ENCODE measurements at regions not wholly inside any gene's neighbourhood (a gene's known extent, or its start where the extent isn't known, plus 50 kb on each side); places are given as distances from the start of the nearest gene placed in this dataset.

DNA sequence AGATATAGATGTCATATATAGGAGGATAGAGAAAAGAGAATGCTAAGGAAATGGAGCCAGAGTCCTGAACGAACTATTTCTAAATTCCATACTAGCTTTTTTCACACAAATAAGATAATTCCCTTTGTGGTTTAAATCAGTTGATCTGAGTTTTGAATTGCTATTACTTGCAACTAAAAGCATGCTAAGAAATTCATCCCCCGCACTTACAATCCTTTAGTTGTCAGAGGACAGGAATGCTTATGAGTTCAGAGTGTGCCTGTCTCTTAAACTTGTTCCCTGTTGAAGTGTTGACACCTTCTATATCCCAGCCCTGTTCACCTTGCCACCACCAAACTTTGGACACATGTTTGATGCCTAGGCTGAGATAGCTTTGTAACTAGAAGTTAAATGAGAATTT, 406.2 kb downstream of the METTL15 start:
- TF ChIP-seq SPI1 (IDR thresholded peaks at IDR 0.05; ENCODE audit: borderline replicate concordance, low read depth) (no peak), REST (IDR thresholded peaks at IDR 0.05; ENCODE audit: insufficient replicate concordance, low read depth) (no peak), CTCF (IDR thresholded peaks at IDR 0.05; ENCODE audit: insufficient read depth, low read length) (no peak), GABPA (IDR thresholded peaks at IDR 0.05; ENCODE audit: low read depth) (no peak), POLR2AphosphoS5 (IDR thresholded peaks at IDR 0.05; ENCODE audit: low read depth) (no peak)
- Histone ChIP-seq H3K27me3 (ENCODE audit: insufficient read depth, poor library complexity, severe bottlenecking) (no peaks in the 10 kb centered on the region), H3K4me3 (replicated peaks; ENCODE audit: insufficient read depth, low read length) (no peak overlapping the region), H3K27ac (replicated peaks) (no peak overlapping the region)
- no peak for DNase-seq (ENCODE audit: low read depth in 1 of 2, low spot score in 1 of 2)

GRCh38 chr11:28512143-28512756, 404.1 kb downstream of the METTL15 start:
- Histone ChIP-seq H3K4me3 (replicated peaks; ENCODE audit: insufficient read depth, low read length) (no peak overlapping the region), H3K27me3 (ENCODE audit: insufficient read depth, poor library complexity, severe bottlenecking) (no peaks in the 10 kb centered on the region), H3K27ac (replicated peaks) (no peak overlapping the region)
- no peak for TF ChIP-seq CTCF (IDR thresholded peaks at IDR 0.05; ENCODE audit: insufficient read depth, low read length)
- TF ChIP-seq POLR2AphosphoS5 (IDR thresholded peaks at IDR 0.05; ENCODE audit: low read depth), result no peak
- TF ChIP-seq SPI1 (IDR thresholded peaks at IDR 0.05; ENCODE audit: borderline replicate concordance, low read depth), result no peak
- TF ChIP-seq GABPA (IDR thresholded peaks at IDR 0.05; ENCODE audit: low read depth), result no peak
- no peak for TF ChIP-seq REST (IDR thresholded peaks at IDR 0.05; ENCODE audit: insufficient replicate concordance, low read depth)
- no peak for DNase-seq (ENCODE audit: low read depth in 1 of 2, low spot score in 1 of 2)

GRCh38 chr11:28505232-28505631, 397.0 kb downstream of the METTL15 start:
- TF ChIP-seq POLR2AphosphoS5 (IDR thresholded peaks at IDR 0.05; ENCODE audit: low read depth), result no peak
- TF ChIP-seq SPI1 (IDR thresholded peaks at IDR 0.05; ENCODE audit: borderline replicate concordance, low read depth), result no peak
- no peak for TF ChIP-seq CTCF (IDR thresholded peaks at IDR 0.05; ENCODE audit: insufficient read depth, low read length)
- TF ChIP-seq GABPA (IDR thresholded peaks at IDR 0.05; ENCODE audit: low read depth), result no peak
- TF ChIP-seq REST (IDR thresholded peaks at IDR 0.05; ENCODE audit: insufficient replicate concordance, low read depth), result no peak
- no peaks in the 10 kb centered on the region for H3K27me3 ChIP-seq (ENCODE audit: insufficient read depth, poor library complexity, severe bottlenecking)
- no peak overlapping the region for H3K4me3 ChIP-seq (replicated peaks; ENCODE audit: insufficient read depth, low read length)
- no peak for DNase-seq (ENCODE audit: low read depth in 1 of 2, low spot score in 1 of 2)
- H3K27ac ChIP-seq (replicated peaks), result no peak overlapping the region

Measured in HL-60 (cell line).